ENCODE measurements at regions not wholly inside any gene's neighbourhood (a gene's known extent, or its start where the extent isn't known, plus 50 kb on each side); places are given as distances from the start of the nearest gene placed in this dataset.

DNA sequence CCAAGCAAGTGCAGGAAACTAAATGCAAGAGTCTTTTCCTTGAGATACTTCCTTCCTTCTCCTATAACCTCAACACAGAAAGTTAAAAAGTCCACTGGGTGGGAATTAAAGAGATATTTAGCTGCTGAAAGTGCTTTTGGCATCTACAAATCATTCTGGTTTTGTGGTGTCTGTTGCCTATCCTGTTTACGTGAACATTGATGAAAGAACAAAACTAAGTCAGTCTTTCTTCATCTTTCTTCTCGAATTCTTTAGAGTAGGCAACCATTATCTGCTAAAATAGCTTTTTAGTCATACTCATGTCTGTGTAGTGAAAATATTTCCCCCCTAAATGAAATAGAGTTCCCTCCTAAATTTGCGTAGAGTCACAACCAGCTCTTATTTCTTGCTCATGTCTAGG lies 838.6 kb downstream of the GATA3 start:
- TF ChIP-seq POLR2A (IDR thresholded peaks at IDR 0.05) = no peak
- TF ChIP-seq, protein P1, sequence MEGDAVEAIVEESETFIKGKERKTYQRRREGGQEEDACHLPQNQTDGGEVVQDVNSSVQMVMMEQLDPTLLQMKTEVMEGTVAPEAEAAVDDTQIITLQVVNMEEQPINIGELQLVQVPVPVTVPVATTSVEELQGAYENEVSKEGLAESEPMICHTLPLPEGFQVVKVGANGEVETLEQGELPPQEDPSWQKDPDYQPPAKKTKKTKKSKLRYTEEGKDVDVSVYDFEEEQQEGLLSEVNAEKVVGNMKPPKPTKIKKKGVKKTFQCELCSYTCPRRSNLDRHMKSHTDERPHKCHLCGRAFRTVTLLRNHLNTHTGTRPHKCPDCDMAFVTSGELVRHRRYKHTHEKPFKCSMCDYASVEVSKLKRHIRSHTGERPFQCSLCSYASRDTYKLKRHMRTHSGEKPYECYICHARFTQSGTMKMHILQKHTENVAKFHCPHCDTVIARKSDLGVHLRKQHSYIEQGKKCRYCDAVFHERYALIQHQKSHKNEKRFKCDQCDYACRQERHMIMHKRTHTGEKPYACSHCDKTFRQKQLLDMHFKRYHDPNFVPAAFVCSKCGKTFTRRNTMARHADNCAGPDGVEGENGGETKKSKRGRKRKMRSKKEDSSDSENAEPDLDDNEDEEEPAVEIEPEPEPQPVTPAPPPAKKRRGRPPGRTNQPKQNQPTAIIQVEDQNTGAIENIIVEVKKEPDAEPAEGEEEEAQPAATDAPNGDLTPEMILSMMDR (IDR thresholded peaks at IDR 0.05) = no peak

All from esophagus squamous epithelium (tissue), 4 donors.